ENCODE measurements at regions not wholly inside any gene's neighbourhood (a gene's known extent, or its start where the extent isn't known, plus 50 kb on each side); places are given as distances from the start of the nearest gene placed in this dataset.

DNA sequence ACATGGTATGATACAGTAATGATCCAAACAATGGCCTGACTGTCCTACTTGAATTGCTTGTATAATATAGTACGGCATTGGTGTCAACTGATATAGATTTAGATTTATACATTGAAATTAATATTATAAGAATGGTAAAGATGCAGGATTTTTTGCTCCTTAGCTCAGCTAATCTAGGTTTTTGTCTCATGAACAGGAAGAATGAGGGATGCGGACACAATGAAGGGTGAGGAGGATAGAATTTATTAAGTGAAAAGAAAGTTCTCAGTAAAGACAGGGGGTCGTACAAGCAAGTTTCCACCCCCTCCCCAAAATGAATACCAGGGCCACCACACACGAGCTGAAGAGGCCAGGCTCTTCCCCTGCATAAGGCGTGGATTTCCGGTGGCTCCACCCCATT, 96.1 kb downstream of the KCNA5 start:
- TF ChIP-seq GATA2 (IDR thresholded peaks at IDR 0.05; ENCODE audit: low read depth, low read length) (no peak), GATA3 (IDR thresholded peaks at IDR 0.05; ENCODE audit: low read depth, low read length) (no peak)
